ENCODE measurements at regions not wholly inside any gene's neighbourhood (a gene's known extent, or its start where the extent isn't known, plus 50 kb on each side); places are given as distances from the start of the nearest gene placed in this dataset.

GRCh38 chr2:107545066-107545465 lies 281.6 kb upstream of the RGPD4 start:
- H3K23ac ChIP-seq (ENCODE audit: insufficient read length, low read depth, low read length), result no peak overlapping the region
- DNase-seq, result no peak
- no peaks in the 10 kb centered on the region; the same call in 1 of the 2 replicates for H3K4me1 ChIP-seq (ENCODE audit: insufficient read depth, low read length)
- H3K27me3 ChIP-seq (ENCODE audit: insufficient read depth, low read length), result no peaks in the 10 kb centered on the region; the same call in 1 of the 2 replicates
- H3K14ac ChIP-seq (ENCODE audit: insufficient read depth, low read length), result no peak overlapping the region
- H4K20me1 ChIP-seq (ENCODE audit: control insufficient read depth, insufficient read depth, insufficient read length), result no peaks in the 10 kb centered on the region
- no peak overlapping the region for H4K8ac ChIP-seq (replicated peaks; ENCODE audit: insufficient read length, low read depth, low read length)
- no peak overlapping the region for H2BK12ac ChIP-seq (ENCODE audit: insufficient read length, low read depth, low read length)
- Mint-ChIP-seq H3K4me1 (peaks cover 6 to 8% of the 10 kb centered on the region in 2 experiments; a peak in 3 of 4 replicates), H3K9me3 (no peaks in the 10 kb centered on the region), H3K27ac (no peak overlapping the region), H3K27me3 (ENCODE audit: low read depth) (no peaks in the 10 kb centered on the region), H3K36me3 (ENCODE audit: insufficient read depth in 1 of 3, low read depth in 3 of 3) (no peaks in the 10 kb centered on the region; a peak in 1 of 7 replicates), H3K4me3 (no peak overlapping the region)
- H2BK15ac ChIP-seq (ENCODE audit: low read depth, low read length), result no peak overlapping the region
- TF ChIP-seq CTCF (conservative IDR thresholded peaks at IDR 0.05), result no peak
- no peak overlapping the region for H2BK120ac ChIP-seq (ENCODE audit: low read depth, low read length, poor library complexity, severe bottlenecking)
- H3K4ac ChIP-seq (ENCODE audit: low read depth, low read length), result no peak overlapping the region
- no peak overlapping the region for H2AK5ac ChIP-seq (ENCODE audit: insufficient read length, low read length)
- WGBS (ENCODE audit: extremely low coverage, insufficient read length, low lambda C conversion rate), result no CpG with 5 or more reads among the region's 11 CpGs
- H3K23me2 ChIP-seq (ENCODE audit: insufficient read length, low read depth, low read length, poor library complexity, severe bottlenecking), result no peaks in the 10 kb centered on the region
- no peak overlapping the region for H3K9ac ChIP-seq (ENCODE audit: extremely low read depth, insufficient read length, low read length)
- no peak overlapping the region for H3K56ac ChIP-seq (ENCODE audit: insufficient read length, low read depth, low read length)
- no peaks in the 10 kb centered on the region for H3K9me3 ChIP-seq (ENCODE audit: control insufficient read depth, low read depth, low read length)
- H2BK5ac ChIP-seq (ENCODE audit: insufficient read length, low read length), result no peak overlapping the region
- H3K27ac ChIP-seq (ENCODE audit: insufficient read length, low read depth, low read length), result no peak overlapping the region
- no peak overlapping the region for H2AFZ ChIP-seq (ENCODE audit: low read length)
- no peak overlapping the region for H2BK20ac ChIP-seq (ENCODE audit: low read depth, low read length, poor library complexity, severe bottlenecking)
- H3K4me2 ChIP-seq (ENCODE audit: insufficient read depth, insufficient read length, low read length), result no peak overlapping the region
- H4K5ac ChIP-seq (ENCODE audit: insufficient read length, low read depth, low read length), result no peak overlapping the region
- no peaks in the 10 kb centered on the region for H3K79me2 ChIP-seq (ENCODE audit: insufficient read depth, low read length)
- H3K18ac ChIP-seq (ENCODE audit: insufficient read length, low read depth, low read length), result no peak overlapping the region
- no peak overlapping the region for H4K91ac ChIP-seq (ENCODE audit: insufficient read length, low read depth, low read length)
- no peaks in the 10 kb centered on the region for H3K79me1 ChIP-seq (ENCODE audit: insufficient read depth, low read depth, low read length, poor library complexity, severe bottlenecking)
- no peak overlapping the region for H3T11ph ChIP-seq (ENCODE audit: low read length)

All from H9 (cell line).